Upper lobe of right lung (tissue), 1 donor: ENCODE measurements at regions not wholly inside any gene's neighbourhood (a gene's known extent, or its start where the extent isn't known, plus 50 kb on each side); places are given as distances from the start of the nearest gene placed in this dataset.

Experiments
- ATAC-seq: fragments of 200-7000 bp; cut with Tn5 transposase; one replicate; pipeline ENCODE4 v1.9.1; 2020; ENCODE audit warnings: mild to moderate bottlenecking, moderate library complexity
- DNase-seq: peaks from one replicate; pipeline ENCODE4 v3.0.0-alpha.2; 2020
- H3K27ac ChIP-seq: fragments of 200-600 bp; one replicate; pipeline ENCODE4 v1.8.0; 2022
- H3K27me3 ChIP-seq: fragments of 200-600 bp; one replicate; pipeline ENCODE4 v1.8.0; 2022; ENCODE audit warnings: mild to moderate bottlenecking
- H3K36me3 ChIP-seq: fragments of 200-600 bp; one replicate; pipeline ENCODE4 v1.8.0; 2022
- H3K4me1 ChIP-seq: fragments of 200-600 bp; one replicate; pipeline ENCODE4 v1.8.0; 2022
- H3K4me3 ChIP-seq: fragments of 200-600 bp; one replicate; pipeline ENCODE4 v1.8.0; 2022; ENCODE audit warnings: mild to moderate bottlenecking
- H3K9me3 ChIP-seq: fragments of 200-600 bp; one replicate; pipeline ENCODE4 v1.8.0; 2022
- intact Hi-C: fragments of 100-400 bp; cut with DNase I; formaldehyde crosslinking; loops from one replicate; pipeline ENCODE4 v1.11.0; 2022
- TF ChIP-seq, protein P1 (sequence below): fragments of 200-600 bp; IDR thresholded peaks from one replicate; pipeline ENCODE4 v1.8.0; 2022; ENCODE audit warnings: antibody characterized with exemption
- donor health status: DM: no; HTN: yes; CAD: no; lungs with severe emphysema.

DNA sequence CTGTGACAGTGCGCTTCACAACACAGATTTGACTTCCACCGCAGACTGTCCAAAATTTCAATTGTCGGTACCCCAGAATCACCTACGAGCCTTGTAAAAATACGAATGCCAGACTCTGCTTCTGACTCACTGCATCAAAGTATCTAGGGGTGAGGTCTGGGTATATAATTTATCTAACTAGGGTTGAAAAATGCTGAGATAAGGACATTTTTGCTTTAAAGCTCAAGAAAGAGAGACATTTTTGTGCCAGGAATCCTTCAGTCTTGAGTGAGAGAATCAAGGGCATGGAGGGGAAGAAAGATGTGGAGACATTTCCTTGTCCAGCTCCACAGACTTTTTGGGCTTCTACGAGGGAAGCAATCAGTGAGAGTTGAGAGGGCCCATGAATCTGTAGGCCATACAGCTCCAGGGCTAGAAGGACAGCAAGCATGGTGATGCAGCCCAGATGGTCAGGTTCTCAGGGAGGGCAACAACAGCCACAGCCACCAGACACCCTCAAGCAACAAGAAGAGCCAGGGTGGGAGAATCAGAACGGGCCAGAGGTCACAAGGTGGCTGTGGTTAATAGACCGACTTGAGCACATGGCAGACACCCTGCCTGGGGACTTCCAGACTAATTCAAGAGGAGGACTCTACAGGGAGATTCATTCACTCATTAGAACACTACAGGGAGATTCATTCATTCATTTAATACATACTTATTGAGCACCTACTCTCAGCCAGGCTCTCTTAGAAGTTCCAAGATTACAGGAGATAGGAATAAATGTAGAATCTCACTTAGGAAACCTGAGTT lies 211.1 kb upstream of the PRDM1 start:
- intact Hi-C loops, result no loop called here
- Histone ChIP-seq H3K27ac (no peak overlapping the region), H3K36me3 (no peaks in the 10 kb centered on the region), H3K27me3 (no peaks in the 10 kb centered on the region), H3K4me1 (peaks cover 7% of the 10 kb centered on the region), H3K4me3 (no peak overlapping the region), H3K9me3 (no peaks in the 10 kb centered on the region)
- no peak for DNase-seq
- TF ChIP-seq, protein P1, sequence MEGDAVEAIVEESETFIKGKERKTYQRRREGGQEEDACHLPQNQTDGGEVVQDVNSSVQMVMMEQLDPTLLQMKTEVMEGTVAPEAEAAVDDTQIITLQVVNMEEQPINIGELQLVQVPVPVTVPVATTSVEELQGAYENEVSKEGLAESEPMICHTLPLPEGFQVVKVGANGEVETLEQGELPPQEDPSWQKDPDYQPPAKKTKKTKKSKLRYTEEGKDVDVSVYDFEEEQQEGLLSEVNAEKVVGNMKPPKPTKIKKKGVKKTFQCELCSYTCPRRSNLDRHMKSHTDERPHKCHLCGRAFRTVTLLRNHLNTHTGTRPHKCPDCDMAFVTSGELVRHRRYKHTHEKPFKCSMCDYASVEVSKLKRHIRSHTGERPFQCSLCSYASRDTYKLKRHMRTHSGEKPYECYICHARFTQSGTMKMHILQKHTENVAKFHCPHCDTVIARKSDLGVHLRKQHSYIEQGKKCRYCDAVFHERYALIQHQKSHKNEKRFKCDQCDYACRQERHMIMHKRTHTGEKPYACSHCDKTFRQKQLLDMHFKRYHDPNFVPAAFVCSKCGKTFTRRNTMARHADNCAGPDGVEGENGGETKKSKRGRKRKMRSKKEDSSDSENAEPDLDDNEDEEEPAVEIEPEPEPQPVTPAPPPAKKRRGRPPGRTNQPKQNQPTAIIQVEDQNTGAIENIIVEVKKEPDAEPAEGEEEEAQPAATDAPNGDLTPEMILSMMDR, result no peak
- no peak for ATAC-seq

DNA sequence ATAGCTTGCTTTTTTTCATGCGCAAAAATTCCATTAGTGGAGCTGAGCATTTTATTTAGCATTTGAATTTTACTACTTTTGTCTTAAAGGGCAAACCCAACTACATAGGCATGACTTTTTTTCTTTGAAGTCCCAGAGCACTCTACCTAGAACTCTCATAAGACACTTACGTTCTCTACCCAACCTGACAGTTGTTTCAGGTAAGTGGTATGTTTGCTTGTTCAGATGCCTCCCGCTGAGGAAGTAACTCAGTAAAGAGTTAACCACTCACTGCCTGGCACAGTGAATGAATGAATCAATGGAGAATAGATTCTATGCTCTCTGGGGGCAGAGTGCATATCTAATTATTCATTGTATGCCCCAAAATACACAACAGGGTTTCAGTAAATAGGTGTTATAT lies 212.3 kb upstream of the PRDM1 start:
- peaks cover 7% of the 10 kb centered on the region for H3K4me1 ChIP-seq
- H3K4me3 ChIP-seq, result no peak overlapping the region
- no peaks in the 10 kb centered on the region for H3K9me3 ChIP-seq
- no peak overlapping the region for H3K27ac ChIP-seq
- DNase-seq (no peak), ATAC-seq (no peak)
- H3K27me3 ChIP-seq, result no peaks in the 10 kb centered on the region
- no peaks in the 10 kb centered on the region for H3K36me3 ChIP-seq
- TF ChIP-seq, protein P1, result no peak
- intact Hi-C loops, result no loop called here

DNA sequence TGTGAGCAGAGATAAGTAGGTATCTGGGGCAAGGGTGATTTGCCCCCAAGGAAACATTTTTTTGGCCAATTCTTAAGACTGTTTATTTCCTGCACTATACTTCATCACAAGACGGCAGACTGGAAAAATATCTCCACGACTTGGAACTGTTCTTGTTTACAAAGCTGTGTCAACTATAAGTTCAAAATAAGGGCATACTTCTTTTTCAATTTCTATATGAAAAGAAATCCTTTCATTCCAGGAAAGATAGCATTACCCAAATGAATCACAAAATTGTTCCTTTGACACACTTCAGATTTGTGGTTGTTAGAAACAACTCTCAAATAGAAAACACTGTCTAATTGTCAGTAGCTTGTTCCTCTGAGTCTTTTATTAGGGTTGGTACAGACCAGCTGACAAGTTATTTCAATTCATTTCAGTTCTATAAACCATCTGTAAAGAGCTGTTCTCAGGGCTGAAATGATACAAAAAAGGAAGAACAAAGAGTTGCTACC lies 212.9 kb upstream of the PRDM1 start:
- no peak for ATAC-seq
- no peaks in the 10 kb centered on the region for H3K27me3 ChIP-seq
- TF ChIP-seq, protein P1, result no peak
- H3K27ac ChIP-seq, result no peak overlapping the region
- no peak for DNase-seq
- intact Hi-C loops, result no loop called here
- H3K4me3 ChIP-seq, result no peak overlapping the region
- H3K9me3 ChIP-seq, result no peaks in the 10 kb centered on the region
- no peaks in the 10 kb centered on the region for H3K36me3 ChIP-seq
- peaks cover 7% of the 10 kb centered on the region for H3K4me1 ChIP-seq

DNA sequence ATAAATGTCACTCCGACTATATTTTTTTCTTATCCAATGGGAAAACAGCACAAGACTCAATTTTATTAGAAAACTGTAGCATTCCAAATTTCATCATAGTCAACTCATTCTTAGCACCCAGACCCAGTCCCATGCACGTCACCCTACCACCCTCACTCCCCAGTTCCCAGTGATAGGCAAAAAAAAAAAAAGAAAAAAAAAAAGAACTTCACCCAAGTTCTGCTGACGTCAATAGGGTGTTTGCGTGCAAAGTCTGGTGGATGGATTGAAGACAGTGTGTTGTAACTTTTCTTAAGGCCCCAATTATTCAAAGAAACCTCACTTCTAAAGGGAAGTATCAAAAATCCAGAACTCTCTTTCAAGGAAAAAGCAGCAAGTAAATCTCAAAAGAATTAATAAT lies 213.9 kb upstream of the PRDM1 start:
- H3K27me3 ChIP-seq, result no peaks in the 10 kb centered on the region

DNA sequence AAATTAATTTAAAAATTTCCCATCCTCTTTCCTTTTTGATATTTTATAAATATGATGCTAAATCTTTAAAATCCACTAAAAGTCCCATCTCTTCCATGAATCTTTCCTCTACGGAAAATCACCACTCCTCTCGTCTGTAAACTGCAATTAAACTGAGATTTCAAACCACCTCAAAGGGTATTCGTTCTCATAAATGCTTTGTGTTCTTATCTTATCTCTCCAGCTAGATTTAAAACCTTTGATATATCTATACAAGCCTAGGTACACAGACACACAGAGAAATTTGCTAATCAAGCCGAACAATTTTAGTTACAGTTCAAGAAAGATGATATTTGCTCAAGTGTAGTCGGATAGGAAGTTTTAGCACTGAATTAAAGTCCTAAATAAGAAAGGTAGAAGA lies 214.6 kb upstream of the PRDM1 start:
- TF ChIP-seq, protein P1, result no peak
- DNase-seq (no peak), ATAC-seq (no peak)
- Histone ChIP-seq H3K9me3 (no peaks in the 10 kb centered on the region), H3K4me1 (peaks cover 7% of the 10 kb centered on the region), H3K4me3 (no peak overlapping the region), H3K27ac (no peak overlapping the region), H3K27me3 (no peaks in the 10 kb centered on the region), H3K36me3 (no peaks in the 10 kb centered on the region)
- intact Hi-C loops, result no loop called here

More for the DNA sequence above, 213.9 kb upstream of the PRDM1 start:
- ATAC-seq (peak; percentile 64), DNase-seq (no peak)
- peaks cover 7% of the 10 kb centered on the region for H3K4me1 ChIP-seq
- intact Hi-C loops, result no loop called here
- no peaks in the 10 kb centered on the region for H3K36me3 ChIP-seq
- H3K27ac ChIP-seq, result no peak overlapping the region
- H3K4me3 ChIP-seq, result no peak overlapping the region
- TF ChIP-seq, protein P1, result no peak
- no peaks in the 10 kb centered on the region for H3K9me3 ChIP-seq
